Breast epithelium (tissue), 3 donors: ENCODE measurements at regions not wholly inside any gene's neighbourhood (a gene's known extent, or its start where the extent isn't known, plus 50 kb on each side); places are given as distances from the start of the nearest gene placed in this dataset.

Experiments
- POLR2A ChIP-seq: fragments of 450-650 bp; IDR thresholded peaks from one replicate; pipeline ENCODE4 v1.6.1; 2016; ENCODE audit warnings: antibody characterized with exemption, mild to moderate bottlenecking, moderate library complexity
- POLR2AphosphoS5 ChIP-seq, 3 donors: sonication (generic); formaldehyde crosslinking; IDR thresholded peaks; one replicate each; pipeline ENCODE4 v1.6.1; 2017; ENCODE audit warnings: antibody characterized with exemption in 3 of 3
- TF ChIP-seq, protein P1 (sequence below), 3 donors: fragments of 450-650 bp; IDR thresholded peaks; one replicate each; pipeline ENCODE4 v1.5.1; 2016 to 2017; ENCODE audit warnings: antibody characterized with exemption in 3 of 3, mild to moderate bottlenecking in 3 of 3, moderate library complexity in 3 of 3

DNA sequence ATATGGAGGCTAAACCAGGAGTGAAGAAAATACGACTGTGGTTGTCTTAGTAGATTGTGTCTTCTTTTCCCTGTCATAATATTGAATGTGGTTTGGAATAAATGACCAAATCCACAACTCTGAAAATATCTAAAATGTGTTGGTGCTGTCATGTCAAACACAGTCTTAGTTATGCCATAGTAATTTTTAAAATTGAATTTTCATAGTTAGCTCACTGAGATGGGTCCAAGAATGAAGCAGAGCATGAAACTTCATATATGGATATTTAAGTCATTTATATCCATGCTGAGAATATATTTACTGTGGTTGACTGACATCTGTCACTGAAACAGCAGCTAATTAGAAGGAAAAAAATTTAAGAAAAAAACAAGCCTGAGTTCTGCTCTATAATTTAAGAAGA is 260.4 kb upstream of the ATP10B start:
- TF ChIP-seq, protein P1, sequence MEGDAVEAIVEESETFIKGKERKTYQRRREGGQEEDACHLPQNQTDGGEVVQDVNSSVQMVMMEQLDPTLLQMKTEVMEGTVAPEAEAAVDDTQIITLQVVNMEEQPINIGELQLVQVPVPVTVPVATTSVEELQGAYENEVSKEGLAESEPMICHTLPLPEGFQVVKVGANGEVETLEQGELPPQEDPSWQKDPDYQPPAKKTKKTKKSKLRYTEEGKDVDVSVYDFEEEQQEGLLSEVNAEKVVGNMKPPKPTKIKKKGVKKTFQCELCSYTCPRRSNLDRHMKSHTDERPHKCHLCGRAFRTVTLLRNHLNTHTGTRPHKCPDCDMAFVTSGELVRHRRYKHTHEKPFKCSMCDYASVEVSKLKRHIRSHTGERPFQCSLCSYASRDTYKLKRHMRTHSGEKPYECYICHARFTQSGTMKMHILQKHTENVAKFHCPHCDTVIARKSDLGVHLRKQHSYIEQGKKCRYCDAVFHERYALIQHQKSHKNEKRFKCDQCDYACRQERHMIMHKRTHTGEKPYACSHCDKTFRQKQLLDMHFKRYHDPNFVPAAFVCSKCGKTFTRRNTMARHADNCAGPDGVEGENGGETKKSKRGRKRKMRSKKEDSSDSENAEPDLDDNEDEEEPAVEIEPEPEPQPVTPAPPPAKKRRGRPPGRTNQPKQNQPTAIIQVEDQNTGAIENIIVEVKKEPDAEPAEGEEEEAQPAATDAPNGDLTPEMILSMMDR (IDR thresholded peaks at IDR 0.05), result no peak
- TF ChIP-seq POLR2AphosphoS5 (IDR thresholded peaks at IDR 0.05), result no peak
- TF ChIP-seq POLR2A, result no peak
